Type B pancreatic cell (in vitro differentiated cells): ENCODE measurements at regions not wholly inside any gene's neighbourhood (a gene's known extent, or its start where the extent isn't known, plus 50 kb on each side); places are given as distances from the start of the nearest gene placed in this dataset.

Source experiments
- DNase-seq: peaks from one replicate; pipeline ENCODE4 v3.0.0; 2021; ENCODE audit warnings: mixed read lengths; ENCODE audit not compliant: unreplicated experiment; ENCODE audit errors: extremely low spot score
- H3K27ac Mint-ChIP-seq: 2 replicates; pipeline ENCODE4 v1.8.0; 2021; ENCODE audit warnings: mild to moderate bottlenecking, mixed read lengths
- H3K27me3 Mint-ChIP-seq: 2 replicates; pipeline ENCODE4 v1.8.0; 2021; ENCODE audit warnings: mixed read lengths
- H3K36me3 Mint-ChIP-seq: 2 replicates; pipeline ENCODE4 v1.8.0; 2021; ENCODE audit warnings: mixed read lengths
- H3K4me1 Mint-ChIP-seq: one replicate; pipeline ENCODE4 v1.8.0; 2021; ENCODE audit warnings: mixed read lengths; ENCODE audit not compliant: unreplicated experiment
- H3K4me3 Mint-ChIP-seq: 2 replicates; pipeline ENCODE4 v1.8.0; 2021; ENCODE audit warnings: mild to moderate bottlenecking, mixed read lengths
- H3K9me3 Mint-ChIP-seq: 2 replicates; pipeline ENCODE4 v1.8.0; 2021; ENCODE audit warnings: mixed read lengths
- CTCF ChIP-seq: fragments of 200-600 bp; sonication (generic); conservative IDR thresholded peaks from 2 replicates; pipeline ENCODE4 v1.5.0; 2021; ENCODE audit warnings: antibody characterized with exemption, mild to moderate bottlenecking

- Mint-ChIP-seq H3K9me3 (peaks cover 9% of the 10 kb centered on the region), H3K27ac (no peak overlapping the region), H3K27me3 (no peaks in the 10 kb centered on the region), H3K4me1 (peaks cover 5% of the 10 kb centered on the region), H3K4me3 (no peak overlapping the region), H3K36me3 (peaks cover 4% of the 10 kb centered on the region)
- no peak for TF ChIP-seq CTCF
- DNase-seq, result no peak
These were observed 234.8 kb upstream of the WWC1 start for GRCh38 chr5:168056499-168057182.

GRCh38 chr5:168057905-168058304 lies 233.5 kb upstream of the WWC1 start:
- H3K4me1 Mint-ChIP-seq, result peaks cover 6% of the 10 kb centered on the region
- H3K27me3 Mint-ChIP-seq, result no peaks in the 10 kb centered on the region
- H3K27ac Mint-ChIP-seq, result no peak overlapping the region
- no peak overlapping the region for H3K4me3 Mint-ChIP-seq
- DNase-seq, result no peak
- H3K36me3 Mint-ChIP-seq, result peaks cover 4% of the 10 kb centered on the region
- H3K9me3 Mint-ChIP-seq, result peaks cover 9% of the 10 kb centered on the region
- TF ChIP-seq CTCF, result no peak

GRCh38 chr5:168059131-168059530 lies 232.3 kb upstream of the WWC1 start:
- H3K4me1 Mint-ChIP-seq, result peaks cover 6% of the 10 kb centered on the region
- no peak overlapping the region for H3K4me3 Mint-ChIP-seq
- no peak for TF ChIP-seq CTCF
- no peak overlapping the region for H3K27ac Mint-ChIP-seq
- DNase-seq, result no peak
- H3K36me3 Mint-ChIP-seq, result peaks cover 4% of the 10 kb centered on the region
- no peaks in the 10 kb centered on the region for H3K27me3 Mint-ChIP-seq
- H3K9me3 Mint-ChIP-seq, result peaks cover 9% of the 10 kb centered on the region

- H3K4me1 Mint-ChIP-seq, result peaks cover 6% of the 10 kb centered on the region
- no peak overlapping the region for H3K4me3 Mint-ChIP-seq
- TF ChIP-seq CTCF, result no peak
- H3K27me3 Mint-ChIP-seq, result no peaks in the 10 kb centered on the region
- DNase-seq, result no peak
- peaks cover 9% of the 10 kb centered on the region for H3K36me3 Mint-ChIP-seq
- peaks cover 7% of the 10 kb centered on the region for H3K9me3 Mint-ChIP-seq
- no peak overlapping the region for H3K27ac Mint-ChIP-seq
These were observed 229.2 kb upstream of the WWC1 start for GRCh38 chr5:168062239-168062638.

- H3K36me3 Mint-ChIP-seq, result peaks cover 8% of the 10 kb centered on the region
- no peaks in the 10 kb centered on the region for H3K9me3 Mint-ChIP-seq
- H3K4me3 Mint-ChIP-seq, result no peak overlapping the region
- H3K27me3 Mint-ChIP-seq, result peaks cover 7% of the 10 kb centered on the region
- TF ChIP-seq CTCF, result no peak
- H3K27ac Mint-ChIP-seq, result no peak overlapping the region
- no peak for DNase-seq
- H3K4me1 Mint-ChIP-seq, result peaks cover 13% of the 10 kb centered on the region
These were observed 227.0 kb upstream of the WWC1 start for GRCh38 chr5:168064457-168064856.
